ENCODE measurements at regions not wholly inside any gene's neighbourhood (a gene's known extent, or its start where the extent isn't known, plus 50 kb on each side); places are given as distances from the start of the nearest gene placed in this dataset.
"Not testable (repeated sequence)": the region's sequence is repeated elsewhere in the genome, so short reads cannot be mapped to it uniquely, and the experiment has no call there.

GRCh38 chr5:57937501-57938173, 455.0 kb upstream of the ACTBL2 start:
- no peak for DNase-seq

GRCh38 chr5:57937025-57937424, 454.4 kb upstream of the ACTBL2 start:
- no peak for DNase-seq

GRCh38 chr5:57932761-57933160, 450.1 kb upstream of the ACTBL2 start:
- DNase-seq, result no peak

- DNase-seq, result no peak
Observed at GRCh38 chr5:57931807-57932206, 449.2 kb upstream of the ACTBL2 start.

- no peak for DNase-seq
Observed at GRCh38 chr5:57931352-57931751, 448.7 kb upstream of the ACTBL2 start.

- DNase-seq, result no peak
Observed at GRCh38 chr5:57929271-57929670, 446.7 kb upstream of the ACTBL2 start.

GRCh38 chr5:57923094-57923493, 440.5 kb upstream of the ACTBL2 start:
- DNase-seq, result not testable (repeated sequence)

- no peak for DNase-seq
Observed at GRCh38 chr5:57917004-57917403, 434.4 kb upstream of the ACTBL2 start.

GRCh38 chr5:57915536-57915935, 432.9 kb upstream of the ACTBL2 start:
- DNase-seq, result no peak

GRCh38 chr5:57911438-57911837, 428.8 kb upstream of the ACTBL2 start:
- DNase-seq, result no peak

- DNase-seq, result no peak
Observed at GRCh38 chr5:57906671-57907070, 424.1 kb upstream of the ACTBL2 start.

- DNase-seq, result no peak
Observed at GRCh38 chr5:57903458-57903857, 420.8 kb upstream of the ACTBL2 start.

- DNase-seq, result no peak
Observed at GRCh38 chr5:57902095-57902494, 419.5 kb upstream of the ACTBL2 start.

- no peak for DNase-seq
Observed at GRCh38 chr5:57900381-57900944, 417.9 kb upstream of the ACTBL2 start.

GRCh38 chr5:57896576-57896975, 414.0 kb upstream of the ACTBL2 start:
- DNase-seq, result no peak

- no peak for DNase-seq
Observed at GRCh38 chr5:57895766-57896165, 413.2 kb upstream of the ACTBL2 start.

- no peak for DNase-seq
Observed at GRCh38 chr5:57893926-57894325, 411.3 kb upstream of the ACTBL2 start.

GRCh38 chr5:57891443-57891842, 408.8 kb upstream of the ACTBL2 start:
- no peak for DNase-seq

GRCh38 chr5:57889558-57889957, 406.9 kb upstream of the ACTBL2 start:
- no peak for DNase-seq

- peak in 1 of 5 experiments; percentile 14 for DNase-seq
Observed at GRCh38 chr5:57887851-57888621, 405.4 kb upstream of the ACTBL2 start.

GRCh38 chr5:57884346-57885102, 401.9 kb upstream of the ACTBL2 start:
- no peak for DNase-seq

- DNase-seq, result no peak
Observed at GRCh38 chr5:57880216-57880615, 397.6 kb upstream of the ACTBL2 start.

- no peak for DNase-seq
Observed at GRCh38 chr5:57878301-57878722, 395.7 kb upstream of the ACTBL2 start.
